Activated CD4-positive, alpha-beta T cell treated with anti-CD3 and anti-CD28 coated beads for 36 hours (primary cell): ENCODE measurements at regions not wholly inside any gene's neighbourhood (a gene's known extent, or its start where the extent isn't known, plus 50 kb on each side); places are given as distances from the start of the nearest gene placed in this dataset.
"Not testable (repeated sequence)": the region's sequence is repeated elsewhere in the genome, so short reads cannot be mapped to it uniquely, and the experiment has no call there.

Source experiments
- ATAC-seq: fragments of 200-7000 bp; cut with Tn5 transposase; one replicate; pipeline ENCODE4 v1.10.0; 2021; ENCODE audit warnings: mild to moderate bottlenecking, moderate library complexity
- CTCF ChIA-PET: fragments of 350-600 bp; sonication (Branson Sonifier 250); formaldehyde crosslinking; loops from one replicate; lab custom pipeline; 2021; ENCODE audit warnings: antibody characterized with exemption; lab: Charles Lee
- POLR2A ChIA-PET: fragments of 350-600 bp; sonication (Branson Sonifier 250); formaldehyde crosslinking; loops from one replicate; lab custom pipeline; 2021; ENCODE audit warnings: antibody characterized with exemption, inconsistent platforms; lab: Charles Lee
- DNase-seq: peaks from one replicate; pipeline ENCODE4 v3.0.0-alpha.2; 2020
- H3K27ac Mint-ChIP-seq: one replicate; pipeline ENCODE4 v1.8.0; 2021; ENCODE audit warnings: mixed read lengths
- H3K27me3 Mint-ChIP-seq: one replicate; pipeline ENCODE4 v1.8.0; 2021; ENCODE audit warnings: mixed read lengths
- H3K36me3 Mint-ChIP-seq: one replicate; pipeline ENCODE4 v1.8.0; 2021; ENCODE audit warnings: low read depth, mixed read lengths
- H3K4me1 Mint-ChIP-seq: one replicate; pipeline ENCODE4 v1.8.0; 2021; ENCODE audit warnings: mixed read lengths
- H3K4me3 Mint-ChIP-seq: one replicate; pipeline ENCODE4 v1.8.0; 2021; ENCODE audit warnings: mild to moderate bottlenecking, moderate library complexity, mixed read lengths
- H3K9me3 Mint-ChIP-seq: one replicate; pipeline ENCODE4 v1.8.0; 2021; ENCODE audit warnings: low read depth, mixed read lengths
- intact Hi-C, 2 experiments: fragments of 100-400 bp; cut with DNase I in 1 of 2; cut with micrococcal nuclease in 1 of 2; formaldehyde crosslinking; loops; one replicate each; pipeline versions ENCODE4 v1.14.2 to v1.15.1; 2022 to 2024; cut with DNase I, micrococcal nuclease

GRCh38 chr4:148850257-148850995 is 408.2 kb upstream of the NR3C2 start:
- no peaks in the 10 kb centered on the region for H3K36me3 Mint-ChIP-seq
- no peaks in the 10 kb centered on the region for H3K4me1 Mint-ChIP-seq
- intact Hi-C loops, result no loop called here
- ChIA-PET POLR2A (no interaction called here), CTCF (no interaction called here)
- ATAC-seq (no peak), DNase-seq (no peak)
- H3K27ac Mint-ChIP-seq, result no peak overlapping the region
- H3K27me3 Mint-ChIP-seq, result no peaks in the 10 kb centered on the region
- no peak overlapping the region for H3K4me3 Mint-ChIP-seq
- no peaks in the 10 kb centered on the region for H3K9me3 Mint-ChIP-seq

- ATAC-seq, result no peak
- Mint-ChIP-seq H3K27me3 (no peaks in the 10 kb centered on the region), H3K4me3 (no peak overlapping the region)
Measured at GRCh38 chr4:148849581-148849980, 407.4 kb upstream of the NR3C2 start.

DNA sequence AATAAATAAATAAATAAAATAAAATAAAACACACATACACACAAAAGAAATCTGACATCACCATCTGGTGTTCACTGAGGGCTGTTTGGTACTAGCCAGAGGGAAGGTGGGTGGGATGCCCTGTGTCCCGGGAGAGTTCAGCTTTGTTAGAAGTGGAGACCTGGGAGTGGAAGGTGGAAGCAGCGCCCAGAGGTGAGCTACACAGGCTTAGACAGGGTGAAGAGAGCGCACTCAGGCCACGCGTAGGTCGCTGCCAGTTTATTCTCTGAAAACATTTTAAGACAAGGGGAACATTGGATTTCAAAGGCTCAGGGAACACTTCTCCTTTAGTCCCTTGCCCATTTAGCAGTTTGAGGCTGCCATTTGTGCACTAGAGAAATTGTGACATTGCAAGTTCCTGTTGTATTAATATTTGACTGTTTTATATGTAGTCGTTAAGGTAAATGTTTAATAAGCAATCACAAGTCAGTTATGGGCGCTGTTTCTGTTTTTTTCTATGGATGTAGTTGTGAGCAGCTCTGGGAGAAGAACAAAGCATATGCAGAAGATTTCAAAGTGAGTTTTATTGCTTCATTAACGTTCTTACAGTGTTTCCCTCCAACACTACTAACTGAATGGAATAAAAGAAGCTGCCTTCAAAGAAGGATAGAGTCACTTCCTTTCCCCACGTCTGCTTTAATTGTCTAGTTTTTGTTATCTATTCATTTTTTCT is 405.5 kb upstream of the NR3C2 start:
- H3K4me1 Mint-ChIP-seq, result no peaks in the 10 kb centered on the region
- H3K36me3 Mint-ChIP-seq, result no peaks in the 10 kb centered on the region
- ChIA-PET CTCF (no interaction called here), POLR2A (no interaction called here)
- H3K4me3 Mint-ChIP-seq, result no peak overlapping the region
- ATAC-seq (no peak), DNase-seq (no peak)
- no peaks in the 10 kb centered on the region for H3K27me3 Mint-ChIP-seq
- no peaks in the 10 kb centered on the region for H3K9me3 Mint-ChIP-seq
- H3K27ac Mint-ChIP-seq, result no peak overlapping the region
- intact Hi-C loops, result no loop called here

More at GRCh38 chr4:148849581-148849980, 407.4 kb upstream of the NR3C2 start:
- DNase-seq, result no peak
- Mint-ChIP-seq H3K9me3 (no peaks in the 10 kb centered on the region), H3K4me1 (no peaks in the 10 kb centered on the region), H3K36me3 (no peaks in the 10 kb centered on the region), H3K27ac (no peak overlapping the region)
- intact Hi-C loops, result no loop called here
- CTCF ChIA-PET, result no interaction called here
- POLR2A ChIA-PET, result no interaction called here

DNA sequence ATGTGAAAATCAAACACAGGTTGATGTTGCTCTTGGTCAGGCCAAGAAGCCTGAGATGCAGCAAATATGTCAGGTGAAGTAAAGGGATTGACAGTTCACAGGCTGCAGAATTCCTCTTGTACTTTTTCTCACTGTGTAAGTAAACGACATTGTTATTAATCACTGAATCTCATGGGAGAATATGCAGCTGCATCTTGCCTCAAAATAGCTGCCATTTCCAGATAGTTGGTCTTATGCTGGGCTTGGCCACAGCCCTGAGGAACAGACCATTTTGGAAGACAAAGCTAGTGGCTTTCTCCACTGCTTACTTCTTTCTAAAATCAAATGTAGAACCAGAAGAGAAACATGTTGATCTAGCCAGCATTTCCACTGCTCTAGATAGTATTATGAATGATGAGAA is 403.4 kb upstream of the NR3C2 start:
- intact Hi-C loops, result no loop called here
- Mint-ChIP-seq H3K27me3 (peaks cover 2% of the 10 kb centered on the region), H3K4me3 (no peak overlapping the region), H3K27ac (no peak overlapping the region), H3K9me3 (no peaks in the 10 kb centered on the region), H3K36me3 (no peaks in the 10 kb centered on the region), H3K4me1 (no peaks in the 10 kb centered on the region)
- DNase-seq, result no peak
- ATAC-seq, result no peak
- ChIA-PET CTCF (no interaction called here), POLR2A (no interaction called here)

DNA sequence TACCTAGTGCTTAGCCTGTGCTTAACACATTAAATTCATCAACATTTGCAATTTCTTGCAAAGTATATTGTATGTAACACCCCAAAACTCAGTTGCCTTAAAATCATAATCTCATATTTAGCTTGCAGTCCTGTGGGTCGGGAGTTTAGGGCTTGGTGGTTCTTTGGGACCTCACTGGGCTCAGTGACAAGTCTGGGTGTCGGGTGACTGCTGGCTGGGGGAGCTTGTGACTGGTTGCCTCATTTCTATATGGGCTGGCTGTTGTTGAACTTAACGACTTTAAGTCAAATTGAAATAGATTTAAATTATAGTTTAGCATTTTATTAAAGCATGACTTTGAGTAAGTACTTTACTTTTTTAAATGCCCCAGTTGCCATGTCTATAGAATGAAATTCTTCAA is 401.4 kb upstream of the NR3C2 start:
- Mint-ChIP-seq H3K4me1 (no peaks in the 10 kb centered on the region), H3K27me3 (peaks cover 2% of the 10 kb centered on the region), H3K36me3 (no peaks in the 10 kb centered on the region), H3K27ac (no peak overlapping the region), H3K4me3 (no peak overlapping the region), H3K9me3 (no peaks in the 10 kb centered on the region)
- no peak for DNase-seq
- ChIA-PET CTCF (no interaction called here), POLR2A (no interaction called here)
- intact Hi-C loops, result no loop called here
- ATAC-seq, result no peak

DNA sequence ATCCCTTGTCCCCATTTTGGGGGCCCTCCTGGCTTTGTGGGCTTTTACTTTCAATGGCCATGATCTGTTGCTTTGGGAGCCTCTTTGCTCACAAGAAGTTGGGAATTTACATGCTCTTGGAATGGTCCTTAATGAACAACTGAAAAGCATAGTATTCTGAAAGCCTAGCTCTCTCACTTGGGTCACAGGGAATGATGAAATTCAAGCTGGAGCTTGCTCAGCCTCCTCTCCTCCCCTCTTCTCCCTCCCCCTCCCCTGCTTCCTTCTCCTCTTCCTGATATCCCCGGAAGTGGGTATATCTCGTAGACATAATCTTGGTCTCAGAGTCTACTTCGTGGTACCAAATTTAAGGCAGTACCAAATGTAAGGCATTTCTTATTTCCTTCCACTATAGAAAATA is 400.6 kb upstream of the NR3C2 start:
- Mint-ChIP-seq H3K9me3 (no peaks in the 10 kb centered on the region), H3K36me3 (no peaks in the 10 kb centered on the region), H3K27me3 (peaks cover 2% of the 10 kb centered on the region), H3K4me3 (no peak overlapping the region), H3K4me1 (no peaks in the 10 kb centered on the region), H3K27ac (no peak overlapping the region)
- CTCF ChIA-PET, result no interaction called here
- ATAC-seq (no peak), DNase-seq (no peak)
- POLR2A ChIA-PET, result no interaction called here
- intact Hi-C loops, result no loop called here

GRCh38 chr4:148837571-148837970 is 395.4 kb upstream of the NR3C2 start:
- H3K27me3 Mint-ChIP-seq, H3K4me1 Mint-ChIP-seq, H3K27ac Mint-ChIP-seq, ATAC-seq, H3K9me3 Mint-ChIP-seq, CTCF ChIA-PET, intact Hi-C loops, POLR2A ChIA-PET, H3K36me3 Mint-ChIP-seq, H3K4me3 Mint-ChIP-seq, DNase-seq: not testable (repeated sequence)

- Mint-ChIP-seq H3K27ac (no peak overlapping the region), H3K4me1 (no peaks in the 10 kb centered on the region), H3K27me3 (peaks cover 4% of the 10 kb centered on the region), H3K36me3 (no peaks in the 10 kb centered on the region), H3K9me3 (no peaks in the 10 kb centered on the region), H3K4me3 (no peak overlapping the region)
- ChIA-PET POLR2A (no interaction called here), CTCF (no interaction called here)
- no peak for DNase-seq
- intact Hi-C loops, result no loop called here
- ATAC-seq, result no peak
Measured at GRCh38 chr4:148834804-148835631, 392.8 kb upstream of the NR3C2 start.

DNA sequence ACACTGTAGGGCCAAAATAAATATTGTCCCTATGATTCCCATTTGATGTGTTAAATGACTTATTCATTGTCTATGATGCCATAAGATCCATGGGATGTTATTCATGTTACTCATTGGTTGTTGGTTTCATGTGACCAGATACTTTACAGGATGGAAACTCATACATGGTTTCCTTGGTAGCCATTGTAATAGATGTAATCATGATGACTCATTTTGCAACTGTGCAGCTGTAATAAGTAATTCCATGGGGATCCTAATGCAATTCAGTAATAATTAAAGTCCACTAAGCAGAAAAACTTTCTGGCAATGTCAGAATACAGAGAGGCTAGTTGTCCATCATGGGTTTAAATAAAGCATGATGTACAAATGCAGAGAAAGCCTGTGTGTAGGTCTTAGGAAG is 389.7 kb upstream of the NR3C2 start:
- Mint-ChIP-seq H3K36me3 (no peaks in the 10 kb centered on the region), H3K4me3 (no peak overlapping the region), H3K4me1 (no peaks in the 10 kb centered on the region), H3K27ac (no peak overlapping the region), H3K27me3 (peaks cover 4% of the 10 kb centered on the region), H3K9me3 (peaks cover 2% of the 10 kb centered on the region)
- DNase-seq (no peak), ATAC-seq (no peak)
- POLR2A ChIA-PET, result no interaction called here
- CTCF ChIA-PET, result no interaction called here
- intact Hi-C loops, result no loop called here

GRCh38 chr4:148828291-148828690 is 386.1 kb upstream of the NR3C2 start:
- Mint-ChIP-seq H3K4me1 (no peaks in the 10 kb centered on the region), H3K27ac (no peak overlapping the region), H3K4me3 (no peak overlapping the region), H3K9me3 (peaks cover 2% of the 10 kb centered on the region), H3K36me3 (no peaks in the 10 kb centered on the region), H3K27me3 (peaks cover 4% of the 10 kb centered on the region)
- ATAC-seq (no peak), DNase-seq (no peak)
- intact Hi-C loops, result no loop called here
- ChIA-PET POLR2A (no interaction called here), CTCF (no interaction called here)

- Mint-ChIP-seq H3K36me3 (no peaks in the 10 kb centered on the region), H3K27ac (no peak overlapping the region), H3K4me1 (no peaks in the 10 kb centered on the region), H3K9me3 (peaks cover 2% of the 10 kb centered on the region), H3K27me3 (peaks cover under 1% of the 10 kb centered on the region), H3K4me3 (no peak overlapping the region)
- POLR2A ChIA-PET, result no interaction called here
- CTCF ChIA-PET, result no interaction called here
- no peak for DNase-seq
- no peak for ATAC-seq
- intact Hi-C loops, result no loop called here
Measured at GRCh38 chr4:148827781-148828180, 385.6 kb upstream of the NR3C2 start.

DNA sequence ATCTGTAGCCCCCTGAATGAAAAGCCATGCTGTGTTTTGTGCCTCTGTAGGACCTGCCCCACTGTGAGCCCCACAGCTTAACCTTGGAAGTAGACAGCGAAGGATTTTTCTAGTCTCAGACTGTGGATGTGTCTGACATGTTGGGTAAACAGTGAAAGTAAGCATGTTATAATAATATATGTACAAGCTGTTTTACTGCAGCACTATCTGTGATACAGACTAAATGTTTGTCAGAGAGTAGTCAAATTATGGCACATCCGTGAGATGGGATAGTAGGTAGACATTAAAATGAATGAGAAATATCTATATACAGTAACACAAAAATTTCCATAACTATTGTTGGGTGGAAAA is 381.2 kb upstream of the NR3C2 start:
- POLR2A ChIA-PET, result no interaction called here
- no peaks in the 10 kb centered on the region for H3K9me3 Mint-ChIP-seq
- no peaks in the 10 kb centered on the region for H3K27me3 Mint-ChIP-seq
- ATAC-seq (no peak), DNase-seq (no peak)
- intact Hi-C loops, result no loop called here
- CTCF ChIA-PET, result no interaction called here
- H3K27ac Mint-ChIP-seq, result no peak overlapping the region
- H3K4me1 Mint-ChIP-seq, result no peaks in the 10 kb centered on the region
- H3K36me3 Mint-ChIP-seq, result no peaks in the 10 kb centered on the region
- H3K4me3 Mint-ChIP-seq, result no peak overlapping the region
